ENCODE measurements at regions not wholly inside any gene's neighbourhood (a gene's known extent, or its start where the extent isn't known, plus 50 kb on each side); places are given as distances from the start of the nearest gene placed in this dataset.

- intact Hi-C loops (cut with DNase I): no loop called here
- DNase-seq: peak in 17 of 42 donors; percentile 18 to 74 (median 49)
Observed at GRCh38 chr17:17416007-17416399, 60.8 kb upstream of the MED9 start.

- intact Hi-C loops (cut with DNase I): no loop called here
- peak in 30 of 42 donors; percentile 26 to 84 (median 54) for DNase-seq
Observed at GRCh38 chr17:17416400-17417360, 60.1 kb upstream of the MED9 start.

- intact Hi-C loops (cut with DNase I): no loop called here
- no peak for DNase-seq
Observed at GRCh38 chr17:17417718-17418181, 59.0 kb upstream of the MED9 start.

GRCh38 chr17:17419166-17419565 lies 57.6 kb upstream of the MED9 start:
- no peak for DNase-seq
- intact Hi-C loops (cut with DNase I): no loop called here

GRCh38 chr17:17419631-17420030 lies 57.2 kb upstream of the MED9 start:
- intact Hi-C loops (cut with DNase I): no loop called here
- peak in 41 of 42 donors; percentile 45 to 86 (median 72) for DNase-seq

GRCh38 chr17:17420082-17420481 lies 56.7 kb upstream of the MED9 start:
- no peak for DNase-seq
- intact Hi-C loops (cut with DNase I): no loop called here

GRCh38 chr17:17420561-17421269 lies 56.1 kb upstream of the MED9 start:
- intact Hi-C loops (cut with DNase I): no loop called here
- DNase-seq: no peak

GRCh38 chr17:17421346-17422216 lies 55.2 kb upstream of the MED9 start:
- intact Hi-C loops (cut with DNase I): no loop called here
- no peak for DNase-seq

- intact Hi-C loops (cut with DNase I): no loop called here
- DNase-seq: no peak
Observed at GRCh38 chr17:17422217-17422610, 54.6 kb upstream of the MED9 start.

GRCh38 chr17:17422641-17423040 lies 54.2 kb upstream of the MED9 start:
- intact Hi-C loops (cut with DNase I): no loop called here
- no peak for DNase-seq

- intact Hi-C loops (cut with DNase I): no loop called here
- DNase-seq: no peak
Observed at GRCh38 chr17:17423656-17424055, 53.1 kb upstream of the MED9 start.

- intact Hi-C loops (cut with DNase I): no loop called here
- DNase-seq: no peak
Observed at GRCh38 chr17:17424552-17424951, 52.2 kb upstream of the MED9 start.

GRCh38 chr17:17425005-17425404 lies 51.8 kb upstream of the MED9 start:
- no peak for DNase-seq
- intact Hi-C loops (cut with DNase I): no loop called here

- no peak for DNase-seq
- intact Hi-C loops (cut with DNase I): no loop called here
Observed at GRCh38 chr17:17425591-17425990, 51.2 kb upstream of the MED9 start.

- DNase-seq: no peak
- intact Hi-C loops (cut with DNase I): no loop called here
Observed at GRCh38 chr17:17426184-17426583, 50.6 kb upstream of the MED9 start.

Data from head of caudate nucleus (tissue), 42 donors.